C4-2B (cell line): ENCODE measurements at regions not wholly inside any gene's neighbourhood (a gene's known extent, or its start where the extent isn't known, plus 50 kb on each side); places are given as distances from the start of the nearest gene placed in this dataset.

Experiments used
- ZFX ChIP-seq: fragments of 450-650 bp; IDR thresholded peaks from 2 replicates; pipeline ENCODE4 v1.6.1; 2017
- TF ChIP-seq, protein P1 (sequence below): fragments of 450-650 bp; conservative IDR thresholded peaks from 2 replicates; pipeline ENCODE4 v1.5.1; 2017; ENCODE audit warnings: mild to moderate bottlenecking

DNA sequence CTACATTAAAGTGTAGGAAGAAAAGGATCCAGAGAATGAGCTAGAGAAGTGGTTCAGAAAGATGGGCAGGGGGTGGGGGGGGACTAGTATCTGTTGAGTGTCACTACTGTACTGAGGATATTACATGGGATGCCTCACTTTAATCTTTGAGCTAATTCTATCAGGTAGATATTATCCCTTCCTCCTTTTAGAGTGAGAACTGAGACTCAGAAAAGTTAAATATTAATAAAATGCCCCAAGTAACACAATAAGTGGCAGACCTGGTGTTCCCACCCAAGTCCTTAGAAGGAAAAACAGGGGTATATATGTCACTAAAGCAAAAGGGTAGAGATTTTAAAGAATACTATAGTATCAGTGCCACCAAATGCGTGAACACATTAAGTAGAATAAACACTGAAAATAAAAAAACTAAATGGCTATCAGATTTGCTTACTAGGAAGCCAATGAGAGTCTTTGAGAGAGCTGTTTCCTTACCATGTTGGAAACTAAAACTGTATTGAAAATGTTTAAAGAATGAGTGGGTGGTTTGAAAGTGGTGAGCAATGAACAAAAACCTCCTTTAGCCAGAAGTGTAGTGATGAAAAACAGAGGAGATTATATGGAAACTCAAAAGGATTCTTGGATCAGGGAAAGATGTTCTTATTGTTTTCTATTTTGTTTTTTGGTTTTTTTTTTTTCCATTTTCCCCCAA is 230.8 kb downstream of the BARHL2 start:
- TF ChIP-seq, protein P1, sequence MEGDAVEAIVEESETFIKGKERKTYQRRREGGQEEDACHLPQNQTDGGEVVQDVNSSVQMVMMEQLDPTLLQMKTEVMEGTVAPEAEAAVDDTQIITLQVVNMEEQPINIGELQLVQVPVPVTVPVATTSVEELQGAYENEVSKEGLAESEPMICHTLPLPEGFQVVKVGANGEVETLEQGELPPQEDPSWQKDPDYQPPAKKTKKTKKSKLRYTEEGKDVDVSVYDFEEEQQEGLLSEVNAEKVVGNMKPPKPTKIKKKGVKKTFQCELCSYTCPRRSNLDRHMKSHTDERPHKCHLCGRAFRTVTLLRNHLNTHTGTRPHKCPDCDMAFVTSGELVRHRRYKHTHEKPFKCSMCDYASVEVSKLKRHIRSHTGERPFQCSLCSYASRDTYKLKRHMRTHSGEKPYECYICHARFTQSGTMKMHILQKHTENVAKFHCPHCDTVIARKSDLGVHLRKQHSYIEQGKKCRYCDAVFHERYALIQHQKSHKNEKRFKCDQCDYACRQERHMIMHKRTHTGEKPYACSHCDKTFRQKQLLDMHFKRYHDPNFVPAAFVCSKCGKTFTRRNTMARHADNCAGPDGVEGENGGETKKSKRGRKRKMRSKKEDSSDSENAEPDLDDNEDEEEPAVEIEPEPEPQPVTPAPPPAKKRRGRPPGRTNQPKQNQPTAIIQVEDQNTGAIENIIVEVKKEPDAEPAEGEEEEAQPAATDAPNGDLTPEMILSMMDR: no peak
- no peak for TF ChIP-seq ZFX
